ENCODE measurements at regions not wholly inside any gene's neighbourhood (a gene's known extent, or its start where the extent isn't known, plus 50 kb on each side); places are given as distances from the start of the nearest gene placed in this dataset.

DNA sequence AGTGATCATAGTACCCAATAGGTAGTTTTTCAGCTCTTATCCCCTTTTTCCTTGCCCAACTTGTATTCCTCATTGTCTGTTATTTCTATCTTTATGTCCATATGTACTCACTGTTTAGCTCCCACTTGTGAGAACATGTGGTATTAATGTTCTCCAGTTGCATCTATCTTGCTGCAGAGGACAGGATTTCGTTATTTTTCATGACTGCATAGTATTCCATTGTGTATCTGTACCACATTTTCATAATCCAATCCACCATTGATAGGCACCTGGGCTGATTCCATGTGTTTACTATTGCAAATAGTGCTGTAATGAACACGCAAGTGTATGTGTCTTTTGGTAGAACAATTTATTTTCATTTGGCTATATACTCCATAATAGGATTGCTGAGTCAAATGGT lies 819.5 kb upstream of the ADGRB3 start:
- Histone ChIP-seq H3F3A (ENCODE audit: low read length, unreplicated experiment) (no peaks in the 10 kb centered on the region), H3K27me3 (ENCODE audit: low read length) (no peaks in the 10 kb centered on the region)
- POLR2A ChIA-PET (ENCODE audit: unreplicated experiment), result no interaction called here

DNA sequence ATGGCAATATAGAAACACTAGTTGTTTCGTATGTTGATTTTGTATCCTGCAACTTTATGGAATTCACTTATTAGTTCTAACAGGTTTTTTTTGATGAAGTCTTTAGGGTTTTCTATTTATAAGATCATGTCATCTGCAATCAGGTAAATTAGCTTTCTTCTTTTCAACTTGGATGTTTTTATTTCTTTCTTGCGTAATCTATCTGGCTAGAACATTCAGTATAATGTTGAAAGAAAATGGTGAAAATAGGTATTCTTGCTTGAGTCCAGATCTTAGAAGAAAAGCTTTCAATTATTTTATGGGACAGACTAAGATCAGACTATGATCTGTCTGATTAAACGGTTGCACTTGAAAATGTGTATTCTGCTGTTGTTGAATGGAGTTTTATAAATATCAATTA lies 820.8 kb upstream of the ADGRB3 start:
- Histone ChIP-seq H3K27ac (ENCODE audit: low read length) (no peak overlapping the region), H3K4me1 (ENCODE audit: insufficient read depth, low read length) (no peaks in the 10 kb centered on the region), H3K4me2 (ENCODE audit: low read length) (no peak overlapping the region), H3K79me2 (ENCODE audit: low read length) (no peaks in the 10 kb centered on the region), H3K9ac (ENCODE audit: low read length) (no peak overlapping the region), H3K4me3 (ENCODE audit: low read length) (no peak overlapping the region), H3K27me3 (ENCODE audit: low read length) (no peaks in the 10 kb centered on the region), H3K9me3 (ENCODE audit: low read length) (0 out of 2 replicates have a peak, but pooled peaks cover 13% of the 10 kb centered on the region), H3K36me3 (ENCODE audit: low read depth, low read length) (no peaks in the 10 kb centered on the region), H4K20me1 (ENCODE audit: low read length) (no peaks in the 10 kb centered on the region), H2AFZ (ENCODE audit: low read length) (no peak overlapping the region), H3K9me2 (replicated peaks; ENCODE audit: low read length) (no peaks in the 10 kb centered on the region), H3F3A (ENCODE audit: low read length, unreplicated experiment) (no peaks in the 10 kb centered on the region)
- POLR2A ChIA-PET (ENCODE audit: unreplicated experiment), result no interaction called here
- TF ChIP-seq, protein P1, sequence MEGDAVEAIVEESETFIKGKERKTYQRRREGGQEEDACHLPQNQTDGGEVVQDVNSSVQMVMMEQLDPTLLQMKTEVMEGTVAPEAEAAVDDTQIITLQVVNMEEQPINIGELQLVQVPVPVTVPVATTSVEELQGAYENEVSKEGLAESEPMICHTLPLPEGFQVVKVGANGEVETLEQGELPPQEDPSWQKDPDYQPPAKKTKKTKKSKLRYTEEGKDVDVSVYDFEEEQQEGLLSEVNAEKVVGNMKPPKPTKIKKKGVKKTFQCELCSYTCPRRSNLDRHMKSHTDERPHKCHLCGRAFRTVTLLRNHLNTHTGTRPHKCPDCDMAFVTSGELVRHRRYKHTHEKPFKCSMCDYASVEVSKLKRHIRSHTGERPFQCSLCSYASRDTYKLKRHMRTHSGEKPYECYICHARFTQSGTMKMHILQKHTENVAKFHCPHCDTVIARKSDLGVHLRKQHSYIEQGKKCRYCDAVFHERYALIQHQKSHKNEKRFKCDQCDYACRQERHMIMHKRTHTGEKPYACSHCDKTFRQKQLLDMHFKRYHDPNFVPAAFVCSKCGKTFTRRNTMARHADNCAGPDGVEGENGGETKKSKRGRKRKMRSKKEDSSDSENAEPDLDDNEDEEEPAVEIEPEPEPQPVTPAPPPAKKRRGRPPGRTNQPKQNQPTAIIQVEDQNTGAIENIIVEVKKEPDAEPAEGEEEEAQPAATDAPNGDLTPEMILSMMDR (conservative IDR thresholded peaks at IDR 0.05; ENCODE audit: low read depth, low read length), result no peak
- no peak for TF ChIP-seq EZH2phosphoT487 (IDR thresholded peaks at IDR 0.05; ENCODE audit: borderline replicate concordance, low read length)
- TF ChIP-seq EZH2 (IDR thresholded peaks at IDR 0.05; ENCODE audit: low read length, unreplicated experiment), result no peak
- DNase-seq, result no peak
- ATAC-seq, result no peak
- no TSS peak for BruUV-seq (replicated peaks)
- CTCF ChIA-PET, result no interaction called here
- intact Hi-C loops (cut with micrococcal nuclease), result no loop called here

More for the DNA sequence above, 819.5 kb upstream of the ADGRB3 start:
- no peak overlapping the region for H3K4me3 ChIP-seq (ENCODE audit: low read length)
- no peaks in the 10 kb centered on the region for H4K20me1 ChIP-seq (ENCODE audit: low read length)
- BruUV-seq (replicated peaks), result no TSS peak
- H3K36me3 ChIP-seq (ENCODE audit: low read depth, low read length), result no peaks in the 10 kb centered on the region
- no peak overlapping the region for H3K27ac ChIP-seq (ENCODE audit: low read length)
- DNase-seq (no peak), ATAC-seq (no peak)
- H3K9ac ChIP-seq (ENCODE audit: low read length), result no peak overlapping the region
- CTCF ChIA-PET, result no interaction called here
- no peak overlapping the region for H2AFZ ChIP-seq (ENCODE audit: low read length)
- H3K79me2 ChIP-seq (ENCODE audit: low read length), result no peaks in the 10 kb centered on the region
- H3K4me2 ChIP-seq (ENCODE audit: low read length), result no peak overlapping the region
- no peak for TF ChIP-seq EZH2phosphoT487 (IDR thresholded peaks at IDR 0.05; ENCODE audit: borderline replicate concordance, low read length)
- TF ChIP-seq EZH2 (IDR thresholded peaks at IDR 0.05; ENCODE audit: low read length, unreplicated experiment), result no peak
- TF ChIP-seq, protein P1 (conservative IDR thresholded peaks at IDR 0.05; ENCODE audit: low read depth, low read length), result no peak
- H3K4me1 ChIP-seq (ENCODE audit: insufficient read depth, low read length), result no peaks in the 10 kb centered on the region
- no peaks in the 10 kb centered on the region for H3K9me2 ChIP-seq (replicated peaks; ENCODE audit: low read length)
- 0 out of 2 replicates have a peak, but pooled peaks cover 13% of the 10 kb centered on the region for H3K9me3 ChIP-seq (ENCODE audit: low read length)
- intact Hi-C loops (cut with micrococcal nuclease), result no loop called here

DNA sequence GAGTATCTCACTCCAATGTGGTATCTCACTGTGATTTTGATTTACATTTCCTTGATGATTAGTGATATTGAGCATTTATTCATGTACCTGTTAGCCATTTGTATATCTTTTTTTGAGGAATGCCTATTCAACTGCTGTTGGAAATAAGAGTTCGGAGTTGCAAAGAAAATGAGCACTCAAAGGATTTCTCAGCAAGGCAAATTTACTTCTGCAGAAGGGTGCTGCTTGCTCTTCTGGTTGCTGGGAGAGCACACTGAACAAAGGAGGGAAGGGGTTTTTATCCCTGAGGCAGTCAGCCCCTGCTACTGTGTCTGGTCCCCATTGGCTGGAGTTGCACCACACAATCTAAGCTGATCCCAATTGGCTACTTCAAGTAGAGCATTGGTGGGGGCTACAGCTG lies 822.4 kb upstream of the ADGRB3 start:
- TF ChIP-seq EZH2 (IDR thresholded peaks at IDR 0.05; ENCODE audit: low read length, unreplicated experiment), result no peak
- no peak for TF ChIP-seq EZH2phosphoT487 (IDR thresholded peaks at IDR 0.05; ENCODE audit: borderline replicate concordance, low read length)
- TF ChIP-seq, protein P1 (conservative IDR thresholded peaks at IDR 0.05; ENCODE audit: low read depth, low read length), result no peak
- intact Hi-C loops (cut with micrococcal nuclease), result no loop called here
- H3K9ac ChIP-seq (ENCODE audit: low read length), result no peak overlapping the region
- no peaks in the 10 kb centered on the region for H3K9me2 ChIP-seq (replicated peaks; ENCODE audit: low read length)
- no peak overlapping the region for H3K4me3 ChIP-seq (ENCODE audit: low read length)
- POLR2A ChIA-PET (ENCODE audit: unreplicated experiment), result no interaction called here
- H4K20me1 ChIP-seq (ENCODE audit: low read length), result no peaks in the 10 kb centered on the region
- no peak overlapping the region for H3K4me2 ChIP-seq (ENCODE audit: low read length)
- H3K27ac ChIP-seq (ENCODE audit: low read length), result no peak overlapping the region
- H3K4me1 ChIP-seq (ENCODE audit: insufficient read depth, low read length), result no peaks in the 10 kb centered on the region
- CTCF ChIA-PET, result no interaction called here
- H3F3A ChIP-seq (ENCODE audit: low read length, unreplicated experiment), result no peaks in the 10 kb centered on the region
- H3K36me3 ChIP-seq (ENCODE audit: low read depth, low read length), result no peaks in the 10 kb centered on the region
- H3K27me3 ChIP-seq (ENCODE audit: low read length), result no peaks in the 10 kb centered on the region
- H2AFZ ChIP-seq (ENCODE audit: low read length), result no peak overlapping the region
- BruUV-seq (replicated peaks), result no TSS peak
- ATAC-seq (no peak), DNase-seq (no peak)
- H3K79me2 ChIP-seq (ENCODE audit: low read length), result no peaks in the 10 kb centered on the region
- H3K9me3 ChIP-seq (ENCODE audit: low read length), result 0 out of 2 replicates have a peak, but pooled peaks cover 13% of the 10 kb centered on the region
